HepG2 (cell line): ENCODE measurements at regions not wholly inside any gene's neighbourhood (a gene's known extent, or its start where the extent isn't known, plus 50 kb on each side); places are given as distances from the start of the nearest gene placed in this dataset.

Source experiments
- ATAC-seq: fragments of 200-7000 bp; cut with Tn5 transposase; 3 replicates; pipeline ENCODE4 v1.9.1; 2020; ENCODE audit warnings: mild to moderate bottlenecking, moderate library complexity
- BruUV-seq: library from RNA; stranded (reverse); fragments of 400-500 nt; replicated peaks from 2 replicates; lab custom pipeline; 2021; lab: Mats Ljungman, UMichigan
- CTCF ChIA-PET: fragments of 300-600 bp; formaldehyde crosslinking; extraction: SDS; loops from one replicate; lab custom pipeline; 2021; ENCODE audit warnings: low total read pairs, inconsistent platforms, low intra/inter-chr PET ratio; lab: Yijun Ruan, JAX
- POLR2A ChIA-PET: fragments of 350-600 bp; sonication (Branson Sonifier 250); formaldehyde crosslinking; loops from one replicate; lab custom pipeline; 2020; ENCODE audit warnings: antibody characterized with exemption, inconsistent platforms; lab: Yijun Ruan, JAX
- DNase-seq: peaks from one replicate; pipeline ENCODE4 v3.0.0-alpha.2; 2015; ENCODE audit warnings: low spot score
- FAIRE-seq: peaks from 3 replicates; lab custom pipeline; 2011; peaks lifted over from hg19 to GRCh38; lab: Jason Lieb, UNC
- H2AFZ ChIP-seq: one replicate; pipeline ENCODE4 v1.6.1; 2011; ENCODE audit warnings: low read length, inconsistent platforms
- H3K27ac ChIP-seq: fragments of 300-600 bp; 3 replicates; pipeline ENCODE4 v1.8.0; 2011; ENCODE audit warnings: mixed run types, mild to moderate bottlenecking, mixed read lengths, low read length, inconsistent platforms; ENCODE audit not compliant: insufficient read depth; ENCODE audit errors: extremely low read length
- H3K27me3 ChIP-seq, 2 experiments: fragments of 200-600 bp in 1 of 2; 2 replicates in 1 of 2; 3 replicates in 1 of 2; pipeline versions ENCODE4 v1.6.0 to v1.8.0; 2011; ENCODE audit warnings: low read length in 2 of 2, mild to moderate bottlenecking in 2 of 2, moderate library complexity in 2 of 2, inconsistent platforms in 1 of 2; ENCODE audit not compliant: insufficient read depth in 2 of 2, control insufficient read depth in 1 of 2
- H3K36me3 ChIP-seq, 2 experiments: fragments of 200-600 bp in 1 of 2; replicated peaks in 1 of 2; 2 replicates in 1 of 2; 3 replicates in 1 of 2; pipeline versions ENCODE4 v1.5.1 to v1.8.0; 2011; ENCODE audit warnings: low read length in 2 of 2, inconsistent platforms in 1 of 2; ENCODE audit not compliant: insufficient read depth in 2 of 2, control insufficient read depth in 1 of 2
- H3K4me1 ChIP-seq: 2 replicates; pipeline ENCODE4 v1.5.1; 2012; ENCODE audit warnings: low read length, inconsistent platforms; ENCODE audit not compliant: insufficient read depth
- H3K4me2 ChIP-seq: 2 replicates; pipeline ENCODE4 v1.6.0; 2011; ENCODE audit warnings: low read depth, low read length, inconsistent platforms
- H3K4me3 ChIP-seq, 3 experiments: fragments of 200-600 bp in 1 of 3; sonication (generic), shearing (Covaris generic) in 1 of 3; replicated peaks in 1 of 3; 2 replicates each; pipeline ENCODE4 v1.5.1; 2011 to 2016; ENCODE audit warnings: low read length in 3 of 3, inconsistent platforms in 2 of 3, low read depth in 2 of 3, mild to moderate bottlenecking in 2 of 3, control low read depth in 1 of 3, mixed read lengths in 1 of 3; ENCODE audit not compliant: insufficient read depth in 1 of 3
- H3K79me2 ChIP-seq: one replicate; pipeline ENCODE4 v1.6.1; 2011; ENCODE audit warnings: low read length, inconsistent platforms; ENCODE audit not compliant: insufficient read depth
- H3K9ac ChIP-seq: 2 replicates; pipeline ENCODE4 v1.6.0; 2011; ENCODE audit warnings: mild to moderate bottlenecking, low read depth, low read length, inconsistent platforms; ENCODE audit not compliant: insufficient read depth
- H3K9me3 ChIP-seq: 2 replicates; pipeline ENCODE4 v1.5.1; 2012; ENCODE audit warnings: mild to moderate bottlenecking, low read length
- H4K20me1 ChIP-seq: 2 replicates; pipeline ENCODE4 v1.6.0; 2011; ENCODE audit warnings: inconsistent platforms, mild to moderate bottlenecking, low read length, moderate library complexity; ENCODE audit not compliant: insufficient read depth
- TAF15 ChIP-seq: fragments of 200-400 bp; formaldehyde crosslinking; IDR thresholded peaks from one replicate; pipeline ENCODE4 v1.6.1; 2018; ENCODE audit warnings: mild to moderate bottlenecking, low read depth, low read length; ENCODE audit not compliant: poor library complexity, severe bottlenecking
- TGIF2 ChIP-seq: IDR thresholded peaks from 2 replicates; pipeline ENCODE4 v1.6.1; 2016; ENCODE audit warnings: control low read depth, missing compliant biosample characterization
- ZNF557 ChIP-seq: sonication (generic); formaldehyde crosslinking; IDR thresholded peaks from 2 replicates; pipeline ENCODE4 v1.4.0; 2020; ENCODE audit warnings: missing genetic modification reagents
- WGBS: methylation state at CpG from one replicate; pipeline ENCODE4 v1.1.6; 2017; ENCODE audit warnings: low lambda C conversion rate; 5-methylcytosine and 5-hydroxymethylcytosine counted together
- in situ Hi-C: cut with HindIII; loops from 2 replicates; pipeline ENCODE4 v1.10.0; 2017; ENCODE audit warnings: low pct_unique_long_range_greater_than_20kb; ENCODE audit not compliant: extremely low pct_ligation_motif_present
- intact Hi-C: fragments of 100-400 bp; cut with micrococcal nuclease; formaldehyde crosslinking; loops from one replicate; pipeline ENCODE4 v1.10.0; 2022; ENCODE audit not compliant: unreplicated experiment
- TF ChIP-seq, protein P1 (sequence below): sonication (generic); formaldehyde crosslinking; IDR thresholded peaks from 2 replicates; pipeline ENCODE4 v1.4.0; 2020; ENCODE audit warnings: mild to moderate bottlenecking, missing genetic modification reagents
- TF ChIP-seq, protein P2 (sequence below): sonication (generic); formaldehyde crosslinking; IDR thresholded peaks from 2 replicates; pipeline ENCODE4 v1.8.1; 2023; ENCODE audit warnings: missing genetic modification reagents, inconsistent platforms, borderline replicate concordance
- TF ChIP-seq, protein P3 (sequence below): sonication (generic); formaldehyde crosslinking; IDR thresholded peaks from 2 replicates; pipeline ENCODE4 v1.5.1; 2020; ENCODE audit warnings: missing genetic modification reagents, mild to moderate bottlenecking, borderline replicate concordance

DNA sequence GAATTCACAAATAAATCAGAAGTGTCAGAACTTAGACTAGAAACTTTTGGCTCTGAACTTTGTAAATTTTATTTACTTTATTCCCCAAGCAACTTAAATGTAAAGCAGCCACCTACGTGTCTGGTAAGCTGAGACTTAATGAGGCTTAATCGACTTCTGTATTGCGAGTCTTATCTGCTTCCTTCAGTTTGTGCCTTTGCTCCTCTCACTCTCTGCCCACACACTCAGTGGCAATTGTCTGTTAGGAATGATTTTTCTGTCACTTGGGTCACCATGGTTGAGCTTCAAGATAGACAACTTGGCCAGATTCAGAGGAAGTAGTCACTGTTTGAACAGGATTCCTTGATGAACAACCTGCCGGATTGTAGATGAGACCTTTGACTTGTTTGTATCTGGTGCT, 691.4 kb upstream of the FSHR start:
- Histone ChIP-seq H2AFZ (no peak overlapping the region), H3K36me3 (no peaks in the 10 kb centered on the region), H3K27ac (no peak overlapping the region), H3K4me3 (no peak overlapping the region), H3K9ac (no peak overlapping the region), H3K9me3 (no peaks in the 10 kb centered on the region), H3K79me2 (no peaks in the 10 kb centered on the region), H3K27me3 (no peaks in the 10 kb centered on the region), H4K20me1 (no peaks in the 10 kb centered on the region), H3K4me2 (no peak overlapping the region), H3K4me1 (no peaks in the 10 kb centered on the region)
- in situ Hi-C loops: no loop called here
- TF ChIP-seq, protein P1, sequence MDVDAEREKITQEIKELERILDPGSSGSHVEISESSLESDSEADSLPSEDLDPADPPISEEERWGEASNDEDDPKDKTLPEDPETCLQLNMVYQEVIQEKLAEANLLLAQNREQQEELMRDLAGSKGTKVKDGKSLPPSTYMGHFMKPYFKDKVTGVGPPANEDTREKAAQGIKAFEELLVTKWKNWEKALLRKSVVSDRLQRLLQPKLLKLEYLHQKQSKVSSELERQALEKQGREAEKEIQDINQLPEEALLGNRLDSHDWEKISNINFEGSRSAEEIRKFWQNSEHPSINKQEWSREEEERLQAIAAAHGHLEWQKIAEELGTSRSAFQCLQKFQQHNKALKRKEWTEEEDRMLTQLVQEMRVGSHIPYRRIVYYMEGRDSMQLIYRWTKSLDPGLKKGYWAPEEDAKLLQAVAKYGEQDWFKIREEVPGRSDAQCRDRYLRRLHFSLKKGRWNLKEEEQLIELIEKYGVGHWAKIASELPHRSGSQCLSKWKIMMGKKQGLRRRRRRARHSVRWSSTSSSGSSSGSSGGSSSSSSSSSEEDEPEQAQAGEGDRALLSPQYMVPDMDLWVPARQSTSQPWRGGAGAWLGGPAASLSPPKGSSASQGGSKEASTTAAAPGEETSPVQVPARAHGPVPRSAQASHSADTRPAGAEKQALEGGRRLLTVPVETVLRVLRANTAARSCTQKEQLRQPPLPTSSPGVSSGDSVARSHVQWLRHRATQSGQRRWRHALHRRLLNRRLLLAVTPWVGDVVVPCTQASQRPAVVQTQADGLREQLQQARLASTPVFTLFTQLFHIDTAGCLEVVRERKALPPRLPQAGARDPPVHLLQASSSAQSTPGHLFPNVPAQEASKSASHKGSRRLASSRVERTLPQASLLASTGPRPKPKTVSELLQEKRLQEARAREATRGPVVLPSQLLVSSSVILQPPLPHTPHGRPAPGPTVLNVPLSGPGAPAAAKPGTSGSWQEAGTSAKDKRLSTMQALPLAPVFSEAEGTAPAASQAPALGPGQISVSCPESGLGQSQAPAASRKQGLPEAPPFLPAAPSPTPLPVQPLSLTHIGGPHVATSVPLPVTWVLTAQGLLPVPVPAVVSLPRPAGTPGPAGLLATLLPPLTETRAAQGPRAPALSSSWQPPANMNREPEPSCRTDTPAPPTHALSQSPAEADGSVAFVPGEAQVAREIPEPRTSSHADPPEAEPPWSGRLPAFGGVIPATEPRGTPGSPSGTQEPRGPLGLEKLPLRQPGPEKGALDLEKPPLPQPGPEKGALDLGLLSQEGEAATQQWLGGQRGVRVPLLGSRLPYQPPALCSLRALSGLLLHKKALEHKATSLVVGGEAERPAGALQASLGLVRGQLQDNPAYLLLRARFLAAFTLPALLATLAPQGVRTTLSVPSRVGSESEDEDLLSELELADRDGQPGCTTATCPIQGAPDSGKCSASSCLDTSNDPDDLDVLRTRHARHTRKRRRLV (CRISPR knock-in tag): no peak
- TF ChIP-seq ZNF557 (no peak), TGIF2 (CRISPR knock-in tag) (no peak), TAF15 (no peak)
- TF ChIP-seq, protein P2, sequence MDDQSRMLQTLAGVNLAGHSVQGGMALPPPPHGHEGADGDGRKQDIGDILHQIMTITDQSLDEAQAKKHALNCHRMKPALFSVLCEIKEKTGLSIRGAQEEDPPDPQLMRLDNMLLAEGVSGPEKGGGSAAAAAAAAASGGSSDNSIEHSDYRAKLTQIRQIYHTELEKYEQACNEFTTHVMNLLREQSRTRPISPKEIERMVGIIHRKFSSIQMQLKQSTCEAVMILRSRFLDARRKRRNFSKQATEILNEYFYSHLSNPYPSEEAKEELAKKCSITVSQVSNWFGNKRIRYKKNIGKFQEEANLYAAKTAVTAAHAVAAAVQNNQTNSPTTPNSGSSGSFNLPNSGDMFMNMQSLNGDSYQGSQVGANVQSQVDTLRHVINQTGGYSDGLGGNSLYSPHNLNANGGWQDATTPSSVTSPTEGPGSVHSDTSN: no peak
- TF ChIP-seq, protein P3, sequence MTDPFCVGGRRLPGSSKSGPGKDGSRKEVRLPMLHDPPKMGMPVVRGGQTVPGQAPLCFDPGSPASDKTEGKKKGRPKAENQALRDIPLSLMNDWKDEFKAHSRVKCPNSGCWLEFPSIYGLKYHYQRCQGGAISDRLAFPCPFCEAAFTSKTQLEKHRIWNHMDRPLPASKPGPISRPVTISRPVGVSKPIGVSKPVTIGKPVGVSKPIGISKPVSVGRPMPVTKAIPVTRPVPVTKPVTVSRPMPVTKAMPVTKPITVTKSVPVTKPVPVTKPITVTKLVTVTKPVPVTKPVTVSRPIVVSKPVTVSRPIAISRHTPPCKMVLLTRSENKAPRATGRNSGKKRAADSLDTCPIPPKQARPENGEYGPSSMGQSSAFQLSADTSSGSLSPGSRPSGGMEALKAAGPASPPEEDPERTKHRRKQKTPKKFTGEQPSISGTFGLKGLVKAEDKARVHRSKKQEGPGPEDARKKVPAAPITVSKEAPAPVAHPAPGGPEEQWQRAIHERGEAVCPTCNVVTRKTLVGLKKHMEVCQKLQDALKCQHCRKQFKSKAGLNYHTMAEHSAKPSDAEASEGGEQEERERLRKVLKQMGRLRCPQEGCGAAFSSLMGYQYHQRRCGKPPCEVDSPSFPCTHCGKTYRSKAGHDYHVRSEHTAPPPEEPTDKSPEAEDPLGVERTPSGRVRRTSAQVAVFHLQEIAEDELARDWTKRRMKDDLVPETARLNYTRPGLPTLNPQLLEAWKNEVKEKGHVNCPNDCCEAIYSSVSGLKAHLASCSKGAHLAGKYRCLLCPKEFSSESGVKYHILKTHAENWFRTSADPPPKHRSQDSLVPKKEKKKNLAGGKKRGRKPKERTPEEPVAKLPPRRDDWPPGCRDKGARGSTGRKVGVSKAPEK (CRISPR knock-in tag): no peak
- 6% methylated on average over 4 of the region's 4 CpGs for WGBS
- FAIRE-seq: no peak
- no TSS peak for BruUV-seq
- ATAC-seq: no peak
- ChIA-PET POLR2A (no interaction called here), CTCF (no interaction called here)
- DNase-seq: no peak
- intact Hi-C loops: no loop called here
